Lung microvascular endothelial cell (primary cell): ENCODE measurements at regions not wholly inside any gene's neighbourhood (a gene's known extent, or its start where the extent isn't known, plus 50 kb on each side); places are given as distances from the start of the nearest gene placed in this dataset.
A peak's percentile ranks its signal among the peaks of the same experiment; 100 is the strongest.
"Not testable (repeated sequence)": the region's sequence is repeated elsewhere in the genome, so short reads cannot be mapped to it uniquely, and the experiment has no call there.

Source experiments
- DNase-seq, 2 donors: peaks; one replicate each; pipeline versions ENCODE4 v3.0.0 to v3.0.0-alpha.2; 2010; ENCODE audit warnings: low read depth in 2 of 2

GRCh38 chr16:77062878-77063675 is 127.9 kb upstream of the MON1B start:
- peak in 1 of 2 donors; percentile 26 for DNase-seq

- peak in 1 of 2 donors; percentile 51 for DNase-seq
These were observed 127.3 kb upstream of the MON1B start for GRCh38 chr16:77063676-77064016.

GRCh38 chr16:77064037-77064436 is 127.0 kb upstream of the MON1B start:
- no peak for DNase-seq

- peak in 1 of 2 donors; percentile 56 for DNase-seq
These were observed 124.0 kb upstream of the MON1B start for GRCh38 chr16:77066896-77067496.

- DNase-seq, result no peak
These were observed 123.1 kb upstream of the MON1B start for GRCh38 chr16:77067900-77068299.

GRCh38 chr16:77068402-77068801 is 122.6 kb upstream of the MON1B start:
- peak in 1 of 2 donors; percentile 76 for DNase-seq

GRCh38 chr16:77069929-77070328 is 121.1 kb upstream of the MON1B start:
- no peak for DNase-seq

- DNase-seq, result no peak
These were observed 120.3 kb upstream of the MON1B start for GRCh38 chr16:77070683-77071082.

- DNase-seq, result no peak
These were observed 114.2 kb upstream of the MON1B start for GRCh38 chr16:77076839-77077238.

GRCh38 chr16:77077256-77077922 is 113.6 kb upstream of the MON1B start:
- no peak for DNase-seq

- no peak for DNase-seq
These were observed 105.0 kb upstream of the MON1B start for GRCh38 chr16:77085981-77086380.

- no peak for DNase-seq
These were observed 100.9 kb upstream of the MON1B start for GRCh38 chr16:77090062-77090461.

GRCh38 chr16:77093309-77093708 is 97.7 kb upstream of the MON1B start:
- no peak for DNase-seq

- DNase-seq, result no peak
These were observed 97.0 kb upstream of the MON1B start for GRCh38 chr16:77093999-77094398.

- DNase-seq, result no peak
These were observed 79.9 kb upstream of the MON1B start for GRCh38 chr16:77111056-77111565.

- no peak for DNase-seq
These were observed 78.2 kb upstream of the MON1B start for GRCh38 chr16:77112746-77113145.

- peak in 1 of 2 donors; percentile 28 for DNase-seq
These were observed 77.2 kb upstream of the MON1B start for GRCh38 chr16:77113835-77114234.

- DNase-seq, result not testable (repeated sequence)
These were observed 76.6 kb upstream of the MON1B start for GRCh38 chr16:77114361-77114760.

GRCh38 chr16:77116856-77117255 is 74.1 kb upstream of the MON1B start:
- DNase-seq, result no peak

- DNase-seq, result no peak
These were observed 73.3 kb upstream of the MON1B start for GRCh38 chr16:77117707-77118106.

- DNase-seq, result no peak
These were observed 59.6 kb upstream of the MON1B start for GRCh38 chr16:77131398-77131797.

GRCh38 chr16:77132051-77132618 is 58.9 kb upstream of the MON1B start:
- no peak for DNase-seq
